Tibial nerve (tissue), 4 donors: ENCODE measurements at regions not wholly inside any gene's neighbourhood (a gene's known extent, or its start where the extent isn't known, plus 50 kb on each side); places are given as distances from the start of the nearest gene placed in this dataset.

Experiments
- EP300 ChIP-seq, 2 donors: sonication (generic); formaldehyde crosslinking; IDR thresholded peaks; one replicate each; pipeline ENCODE4 v1.6.1; 2017; ENCODE audit warnings: antibody characterized with exemption in 2 of 2, mild to moderate bottlenecking in 1 of 2
- POLR2A ChIP-seq, 2 donors: fragments of 450-650 bp; IDR thresholded peaks; one replicate each; pipeline ENCODE4 v1.6.1; 2017; ENCODE audit warnings: antibody characterized with exemption in 2 of 2, mild to moderate bottlenecking in 2 of 2, moderate library complexity in 2 of 2
- TF ChIP-seq, protein P1 (sequence below), 5 experiments: fragments of 200-600 bp in 3 of 5; fragments of 450-650 bp in 2 of 5; sonication (generic) in 3 of 5; IDR thresholded peaks; one replicate each; pipeline ENCODE4 v1.5.1; 2016 to 2019; ENCODE audit warnings: antibody characterized with exemption in 5 of 5, mild to moderate bottlenecking in 3 of 5, moderate library complexity in 2 of 5

DNA sequence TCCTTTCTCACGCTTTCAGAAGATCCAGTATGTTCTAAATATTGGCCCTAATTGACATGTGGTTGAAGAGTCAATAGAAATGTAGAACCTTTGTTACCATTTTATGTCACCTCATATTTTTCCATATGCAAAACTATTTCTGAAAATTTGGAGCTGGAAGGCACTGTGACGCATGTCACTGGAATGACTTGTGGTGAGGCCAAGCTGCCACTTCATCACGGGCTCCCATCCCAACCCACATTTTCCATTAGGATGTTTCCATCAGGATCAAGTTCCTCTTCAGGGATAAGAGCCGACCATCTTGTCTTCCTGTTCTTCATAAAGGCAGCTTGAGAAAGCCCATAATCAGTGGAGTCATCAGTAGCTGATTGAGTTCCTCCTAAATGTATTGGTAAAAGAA, 1241.7 kb downstream of the GATA3 start:
- TF ChIP-seq EP300 (IDR thresholded peaks at IDR 0.05), result no peak
- TF ChIP-seq, protein P1, sequence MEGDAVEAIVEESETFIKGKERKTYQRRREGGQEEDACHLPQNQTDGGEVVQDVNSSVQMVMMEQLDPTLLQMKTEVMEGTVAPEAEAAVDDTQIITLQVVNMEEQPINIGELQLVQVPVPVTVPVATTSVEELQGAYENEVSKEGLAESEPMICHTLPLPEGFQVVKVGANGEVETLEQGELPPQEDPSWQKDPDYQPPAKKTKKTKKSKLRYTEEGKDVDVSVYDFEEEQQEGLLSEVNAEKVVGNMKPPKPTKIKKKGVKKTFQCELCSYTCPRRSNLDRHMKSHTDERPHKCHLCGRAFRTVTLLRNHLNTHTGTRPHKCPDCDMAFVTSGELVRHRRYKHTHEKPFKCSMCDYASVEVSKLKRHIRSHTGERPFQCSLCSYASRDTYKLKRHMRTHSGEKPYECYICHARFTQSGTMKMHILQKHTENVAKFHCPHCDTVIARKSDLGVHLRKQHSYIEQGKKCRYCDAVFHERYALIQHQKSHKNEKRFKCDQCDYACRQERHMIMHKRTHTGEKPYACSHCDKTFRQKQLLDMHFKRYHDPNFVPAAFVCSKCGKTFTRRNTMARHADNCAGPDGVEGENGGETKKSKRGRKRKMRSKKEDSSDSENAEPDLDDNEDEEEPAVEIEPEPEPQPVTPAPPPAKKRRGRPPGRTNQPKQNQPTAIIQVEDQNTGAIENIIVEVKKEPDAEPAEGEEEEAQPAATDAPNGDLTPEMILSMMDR (IDR thresholded peaks at IDR 0.05), result no peak
- no peak for TF ChIP-seq POLR2A (IDR thresholded peaks at IDR 0.05)
